IPS-11a (cell line): ENCODE measurements at regions not wholly inside any gene's neighbourhood (a gene's known extent, or its start where the extent isn't known, plus 50 kb on each side); places are given as distances from the start of the nearest gene placed in this dataset.
"Not testable (repeated sequence)": the region's sequence is repeated elsewhere in the genome, so short reads cannot be mapped to it uniquely, and the experiment has no call there.

Experiments used
- H3K4me3 ChIP-seq: one replicate; pipeline ENCODE4 v1.5.1; 2013; ENCODE audit warnings: low read depth, low read length, control low read depth

DNA sequence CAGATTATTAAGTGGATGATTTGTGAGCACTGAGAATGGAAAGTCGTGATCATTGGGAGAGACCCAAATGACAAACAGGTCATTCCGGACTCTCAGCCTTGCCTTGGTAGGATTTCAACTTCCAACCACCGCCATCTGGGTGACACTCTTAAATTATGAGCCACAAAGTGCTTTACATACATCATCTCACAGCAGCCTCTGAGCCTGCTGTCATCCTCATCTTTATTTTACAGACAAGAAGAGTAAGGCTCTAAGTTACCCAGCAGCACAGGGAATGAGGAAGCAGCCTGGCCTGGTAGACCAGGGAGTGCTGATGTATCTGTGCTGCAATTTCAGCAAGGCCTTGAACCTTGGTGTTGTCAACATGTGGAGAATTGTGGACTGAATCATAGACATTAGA is 105.8 kb upstream of the TRIM2 start:
- no peak overlapping the region for H3K4me3 ChIP-seq

- no peak overlapping the region for H3K4me3 ChIP-seq
These were observed 104.7 kb upstream of the TRIM2 start for GRCh38 chr4:153099391-153100140.

GRCh38 chr4:153106736-153107135 is 97.5 kb upstream of the TRIM2 start:
- not testable (repeated sequence) for H3K4me3 ChIP-seq

DNA sequence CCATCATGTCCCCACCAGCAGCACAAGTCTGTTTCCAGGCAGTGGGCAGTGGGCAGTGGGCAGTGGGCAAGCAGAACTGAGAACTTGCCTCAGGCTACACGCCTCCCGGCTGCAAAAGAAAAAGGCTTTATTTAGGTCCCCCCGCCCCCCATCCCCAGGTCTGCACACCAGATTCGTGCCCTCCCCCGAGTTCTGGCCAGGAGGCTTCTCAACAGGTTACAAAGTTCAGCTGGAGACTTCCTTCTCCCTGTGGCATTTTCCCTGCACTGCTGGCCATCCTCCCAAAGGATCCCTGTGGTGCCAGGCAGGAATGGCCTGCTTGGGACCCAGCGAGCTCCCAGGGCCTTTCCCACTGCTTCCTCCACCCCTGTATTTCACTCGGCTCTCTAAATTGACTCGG is 97.0 kb upstream of the TRIM2 start:
- no peak overlapping the region for H3K4me3 ChIP-seq

DNA sequence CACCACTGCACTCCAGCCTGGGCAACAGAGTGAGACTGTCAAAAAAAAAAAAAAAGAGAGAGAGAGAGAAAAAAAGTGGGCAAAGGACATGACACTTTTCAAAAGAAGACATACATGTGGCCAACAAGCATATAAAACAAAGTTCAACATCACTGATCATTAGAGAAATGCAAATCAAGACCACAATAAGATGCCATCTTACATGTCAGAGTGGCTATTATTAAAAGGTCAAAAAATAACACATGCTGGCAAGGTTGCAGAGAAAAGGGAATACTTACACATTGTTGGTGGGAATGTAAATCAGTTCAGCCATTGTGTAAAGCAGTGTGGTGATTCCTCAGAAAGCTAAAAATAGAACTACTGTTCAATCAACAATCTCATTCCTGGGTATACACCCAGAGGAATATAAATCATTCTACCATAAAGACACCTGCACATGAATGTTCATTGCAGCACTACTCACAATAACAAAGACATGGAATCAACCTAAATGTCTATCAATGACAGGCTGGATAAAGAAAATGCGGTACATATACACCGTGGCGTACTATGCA is 94.9 kb upstream of the TRIM2 start:
- no peak overlapping the region for H3K4me3 ChIP-seq

- no peak overlapping the region for H3K4me3 ChIP-seq
These were observed 93.5 kb upstream of the TRIM2 start for GRCh38 chr4:153110739-153111138.

DNA sequence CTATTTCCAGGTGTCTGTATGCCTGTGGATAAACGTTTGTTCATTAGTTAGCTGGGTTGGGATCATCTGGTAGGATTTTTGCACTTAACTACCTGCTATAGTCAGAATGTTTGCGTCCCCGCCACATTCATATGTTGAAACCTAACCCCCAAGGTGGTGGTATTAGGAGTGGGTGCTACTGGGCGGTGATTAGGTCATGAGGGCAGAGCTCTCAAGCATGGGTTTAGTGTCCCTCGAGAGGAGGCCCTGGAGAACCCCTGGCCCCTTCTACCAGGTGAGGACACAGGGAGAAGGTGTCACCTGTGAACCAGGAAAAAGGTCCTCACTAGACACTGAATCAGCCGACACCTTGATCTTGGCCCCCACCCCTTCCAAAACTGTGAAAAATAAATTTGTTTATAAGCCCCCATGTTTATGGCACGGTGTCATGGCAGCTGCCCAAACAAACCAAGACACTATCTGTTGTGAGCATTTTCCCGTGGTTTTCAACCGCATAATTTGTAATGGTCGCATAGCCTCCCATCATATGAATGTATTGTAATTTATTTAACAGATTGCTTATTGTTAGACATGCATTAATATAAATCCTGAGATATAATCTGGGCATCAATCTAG is 92.7 kb upstream of the TRIM2 start:
- H3K4me3 ChIP-seq: no peak overlapping the region

GRCh38 chr4:153112041-153112441 is 92.2 kb upstream of the TRIM2 start:
- H3K4me3 ChIP-seq: no peak overlapping the region

DNA sequence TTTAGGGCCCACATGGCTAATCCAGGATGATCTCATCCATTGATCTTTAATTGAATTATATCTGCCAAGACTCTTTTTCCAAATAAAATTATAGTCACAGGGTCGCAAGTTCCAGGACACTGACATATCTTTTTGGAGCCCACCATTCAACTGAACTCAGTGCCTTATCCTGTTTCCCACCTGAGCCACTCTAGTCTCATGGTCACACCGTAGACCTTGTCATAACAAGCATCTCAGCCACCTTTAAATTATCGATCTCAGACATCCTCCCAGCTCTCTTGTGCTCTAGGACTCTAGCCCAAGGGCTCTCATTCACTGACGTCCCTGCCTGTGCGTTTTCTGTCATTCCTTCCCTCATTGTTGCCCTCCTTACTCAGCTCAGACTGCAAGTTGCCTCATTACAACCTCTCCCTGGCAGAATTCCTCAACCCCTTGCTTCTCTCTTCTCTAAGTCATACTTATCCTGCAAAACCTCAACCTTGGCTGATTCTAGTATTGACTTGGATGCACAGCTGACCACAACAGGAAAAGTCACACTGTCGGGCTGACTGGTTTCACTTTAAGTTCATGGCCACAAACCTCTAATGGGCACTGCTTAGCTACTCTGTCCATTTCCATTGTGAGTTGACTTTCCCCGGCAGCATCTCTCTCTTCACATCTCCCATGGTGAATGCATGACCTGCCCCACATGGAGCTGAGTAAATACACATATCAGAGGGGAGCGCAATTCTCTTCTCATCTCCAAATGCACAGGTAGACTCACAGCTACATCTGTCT is 91.0 kb upstream of the TRIM2 start:
- no peak overlapping the region for H3K4me3 ChIP-seq

- H3K4me3 ChIP-seq: no peak overlapping the region
These were observed 90.5 kb upstream of the TRIM2 start for GRCh38 chr4:153113838-153114105.

DNA sequence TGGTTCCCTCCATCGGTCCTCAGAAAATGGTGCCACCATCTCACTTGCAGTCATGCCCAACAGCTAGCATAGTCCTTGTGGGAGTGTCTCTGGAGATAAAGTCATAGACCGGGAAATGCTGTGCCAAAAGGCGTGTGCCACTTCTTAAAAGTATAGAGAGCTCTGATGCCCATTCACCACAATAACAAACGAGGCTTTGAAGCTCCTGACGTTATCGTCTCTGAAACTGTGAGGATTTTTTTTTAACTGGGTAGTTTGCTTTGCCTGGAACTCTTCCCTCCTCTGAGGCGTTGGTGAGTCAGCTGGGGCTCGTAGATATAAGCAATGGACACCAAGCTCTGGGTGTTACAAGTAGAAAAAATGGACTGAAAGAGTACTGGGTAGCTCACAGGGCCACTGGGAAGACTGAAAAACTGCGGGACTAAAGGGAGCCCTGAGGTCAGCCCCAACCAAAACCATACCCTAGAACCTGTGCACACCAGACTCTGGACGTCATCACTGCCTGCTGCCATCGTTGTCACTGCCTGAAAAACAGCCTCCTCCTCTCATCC is 89.4 kb upstream of the TRIM2 start:
- H3K4me3 ChIP-seq: no peak overlapping the region

DNA sequence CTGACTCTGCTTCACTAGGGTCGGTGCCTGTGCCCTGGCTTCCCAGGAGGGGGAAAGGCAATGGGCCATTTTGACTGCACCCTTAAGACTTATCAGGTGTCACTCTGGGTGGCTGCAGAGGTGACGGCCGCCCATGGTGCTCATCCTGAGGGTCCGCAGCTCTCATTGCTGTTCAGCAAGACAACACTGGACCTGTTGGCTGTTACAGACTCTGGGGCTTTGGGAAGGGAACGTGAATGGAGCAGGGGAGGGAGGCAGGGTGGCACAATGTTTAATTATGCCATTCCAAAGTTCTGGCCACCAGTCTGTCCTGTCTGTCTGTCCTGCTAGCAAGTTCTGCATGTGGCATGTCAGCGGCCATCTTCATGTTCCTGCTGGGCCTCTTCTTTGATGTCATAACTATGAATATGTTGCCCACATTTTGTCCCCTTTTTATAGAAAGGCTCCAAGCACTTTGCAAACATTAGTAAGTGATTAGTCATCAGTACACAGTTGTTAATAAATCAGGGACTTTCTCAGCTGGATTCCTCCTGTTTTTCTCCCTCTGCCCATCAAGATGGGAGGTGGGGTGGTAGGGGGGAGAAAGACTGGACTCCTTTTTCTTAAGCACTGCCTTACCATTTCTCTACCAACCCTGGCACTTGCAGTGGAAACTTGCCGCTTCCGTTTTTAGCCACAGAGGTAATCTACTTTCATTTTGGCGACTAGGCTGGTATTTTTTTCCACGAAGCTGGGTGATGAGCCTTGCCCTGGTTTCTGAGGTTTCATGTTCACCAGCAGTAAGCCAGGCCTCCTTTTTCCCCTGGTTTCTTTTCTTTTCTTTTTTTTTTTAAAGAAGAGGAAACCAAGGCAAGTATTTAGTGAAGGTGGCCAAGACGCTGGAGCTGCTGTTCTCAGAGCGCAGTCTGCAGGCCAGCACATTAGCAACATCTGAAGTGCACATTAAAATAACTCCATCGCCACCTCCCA is 88.6 kb upstream of the TRIM2 start:
- no peak overlapping the region for H3K4me3 ChIP-seq

GRCh38 chr4:153116291-153116680 is 88.0 kb upstream of the TRIM2 start:
- H3K4me3 ChIP-seq: no peak overlapping the region

DNA sequence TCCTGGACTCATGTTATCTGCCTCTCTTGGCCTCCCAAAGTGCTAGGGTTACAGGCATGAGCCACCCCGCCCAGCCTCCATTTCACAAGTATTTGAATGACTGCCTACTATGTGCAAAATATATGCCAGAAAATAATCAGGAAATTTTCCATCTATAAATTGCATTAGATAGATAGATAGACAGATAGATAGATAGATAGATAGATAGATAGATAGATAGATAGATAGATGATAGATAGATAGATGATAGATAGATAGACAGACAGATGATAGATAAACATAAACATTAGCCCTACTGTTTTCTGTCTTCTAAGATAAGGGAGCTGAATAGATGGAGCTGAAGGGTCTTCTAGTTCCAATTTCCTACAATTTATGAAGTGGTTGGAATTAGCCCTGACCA is 87.4 kb upstream of the TRIM2 start:
- no peak overlapping the region for H3K4me3 ChIP-seq

- no peak overlapping the region for H3K4me3 ChIP-seq
These were observed 86.7 kb upstream of the TRIM2 start for GRCh38 chr4:153117554-153117953.

DNA sequence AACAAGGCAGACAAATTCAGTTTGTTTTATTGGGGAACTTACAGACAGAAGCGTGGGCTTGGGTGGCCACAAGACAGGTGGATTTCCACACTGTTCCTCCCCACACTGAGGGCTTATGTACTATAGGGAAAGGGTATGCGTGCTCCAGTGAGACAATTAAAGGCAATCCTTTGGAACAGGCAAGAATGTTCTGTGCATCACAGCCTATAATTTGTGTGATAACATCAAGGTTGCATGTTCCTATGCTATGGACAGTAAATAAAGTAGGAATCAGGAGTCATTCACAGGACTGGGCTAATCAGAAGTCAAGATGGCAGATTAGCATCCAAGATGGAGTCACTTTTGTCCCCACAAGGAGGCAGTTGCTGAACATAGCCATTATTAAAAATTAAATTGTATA is 84.6 kb upstream of the TRIM2 start:
- no peak overlapping the region for H3K4me3 ChIP-seq

GRCh38 chr4:153120235-153120634 is 84.0 kb upstream of the TRIM2 start:
- no peak overlapping the region for H3K4me3 ChIP-seq

- H3K4me3 ChIP-seq: no peak overlapping the region
These were observed 81.4 kb upstream of the TRIM2 start for GRCh38 chr4:153122855-153123254.

- no peak overlapping the region for H3K4me3 ChIP-seq
These were observed 78.1 kb upstream of the TRIM2 start for GRCh38 chr4:153126137-153126536.

DNA sequence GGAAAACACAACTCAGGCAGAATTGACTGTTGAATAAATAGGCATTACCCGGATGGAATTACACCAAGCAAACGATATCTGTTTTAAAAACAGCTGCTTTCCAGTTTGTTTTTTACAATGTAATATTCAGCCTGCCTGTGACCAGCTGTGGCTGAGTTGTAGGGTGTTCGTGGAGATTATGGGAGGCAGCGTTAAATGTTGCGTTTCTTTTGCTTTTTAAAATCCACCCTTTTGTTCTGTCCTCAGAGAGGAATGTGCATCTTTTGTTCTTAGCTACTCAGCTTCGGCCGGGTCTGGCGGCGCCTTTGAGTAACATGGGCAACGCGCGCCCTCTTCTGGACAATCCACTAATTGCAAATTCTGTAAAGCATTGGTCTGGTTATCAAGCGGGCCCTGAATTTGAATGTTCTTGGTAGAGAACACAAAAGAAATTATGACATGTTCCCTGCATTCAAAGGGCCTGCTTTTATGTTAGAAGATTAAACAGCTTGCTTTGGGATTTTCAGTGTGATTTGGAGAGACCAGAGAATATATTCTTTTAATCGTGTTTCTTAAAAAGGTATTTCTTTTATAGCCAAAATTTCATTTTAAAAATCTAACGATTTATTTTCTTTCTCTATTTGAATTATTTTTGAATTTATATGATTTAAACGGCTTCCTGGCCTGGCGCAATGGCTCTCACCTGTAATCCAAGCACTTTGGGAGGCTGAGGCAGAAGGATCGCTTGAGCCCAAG is 76.3 kb upstream of the TRIM2 start:
- H3K4me3 ChIP-seq: no peak overlapping the region
